GM23338 (cell line): ENCODE measurements at regions not wholly inside any gene's neighbourhood (a gene's known extent, or its start where the extent isn't known, plus 50 kb on each side); places are given as distances from the start of the nearest gene placed in this dataset.

ENCODE experiments used
- CREB1 ChIP-seq: fragments of 250-450 bp; sonication (Bioruptor Pico); IDR thresholded peaks from 2 replicates; pipeline ENCODE4 v1.5.0; 2020; ENCODE audit warnings: low read depth, mild to moderate bottlenecking, moderate library complexity
- EZH2 ChIP-seq: fragments of 200-600 bp; sonication (generic); IDR thresholded peaks from one replicate; pipeline ENCODE4 v1.8.0; 2017; ENCODE audit warnings: antibody characterized with exemption, mild to moderate bottlenecking, low read depth; ENCODE audit not compliant: unreplicated experiment
- EZH2phosphoT487 ChIP-seq: fragments of 200-600 bp; sonication (generic); IDR thresholded peaks from one replicate; pipeline ENCODE4 v1.8.1; 2018; ENCODE audit warnings: antibody characterized with exemption; ENCODE audit not compliant: unreplicated experiment
- JUNB ChIP-seq: IDR thresholded peaks from one replicate; pipeline ENCODE4 v1.6.1; 2016; ENCODE audit warnings: antibody characterized with exemption; ENCODE audit not compliant: unreplicated experiment
- NANOG ChIP-seq: IDR thresholded peaks from 2 replicates; pipeline ENCODE4 v1.6.1; 2016; ENCODE audit warnings: antibody characterized with exemption, borderline replicate concordance
- POLR2AphosphoS5 ChIP-seq: IDR thresholded peaks from 2 replicates; pipeline ENCODE4 v1.6.1; 2016; ENCODE audit warnings: antibody characterized with exemption, low read depth
- STAT1 ChIP-seq: IDR thresholded peaks from one replicate; pipeline ENCODE4 v1.6.1; 2016; ENCODE audit warnings: antibody characterized with exemption; ENCODE audit not compliant: unreplicated experiment
- ZNF114 ChIP-seq: fragments of 250-450 bp; sonication (Bioruptor Pico); IDR thresholded peaks from 2 replicates; pipeline ENCODE4 v1.5.0; 2020; ENCODE audit warnings: mild to moderate bottlenecking, moderate library complexity
- ZNF331 ChIP-seq: fragments of 250-450 bp; sonication (Bioruptor Pico); IDR thresholded peaks from 2 replicates; pipeline ENCODE4 v1.5.0; 2020; ENCODE audit warnings: low read depth, mild to moderate bottlenecking, moderate library complexity
- TF ChIP-seq, protein P1 (sequence below): IDR thresholded peaks from one replicate; pipeline ENCODE4 v1.6.1; 2018; ENCODE audit warnings: antibody characterized with exemption; ENCODE audit not compliant: unreplicated experiment
- TF ChIP-seq, protein P2 (sequence below), 2 experiments: fragments of 200-600 bp in 1 of 2; sonication (generic) in 1 of 2; conservative IDR thresholded peaks; 2 replicates each; pipeline versions ENCODE4 v1.5.1 to v1.6.1; 2016 to 2017; ENCODE audit warnings: antibody characterized with exemption in 2 of 2, low read depth in 2 of 2, mild to moderate bottlenecking in 2 of 2, moderate library complexity in 1 of 2
- TF ChIP-seq, protein P3 (sequence below): fragments of 250-450 bp; sonication (Bioruptor Pico); IDR thresholded peaks from 2 replicates; pipeline ENCODE4 v1.5.0; 2020; ENCODE audit warnings: mild to moderate bottlenecking, moderate library complexity
- TF ChIP-seq, protein P4 (sequence below): IDR thresholded peaks from 2 replicates; pipeline ENCODE4 v1.6.1; 2016; ENCODE audit warnings: antibody characterized with exemption

DNA sequence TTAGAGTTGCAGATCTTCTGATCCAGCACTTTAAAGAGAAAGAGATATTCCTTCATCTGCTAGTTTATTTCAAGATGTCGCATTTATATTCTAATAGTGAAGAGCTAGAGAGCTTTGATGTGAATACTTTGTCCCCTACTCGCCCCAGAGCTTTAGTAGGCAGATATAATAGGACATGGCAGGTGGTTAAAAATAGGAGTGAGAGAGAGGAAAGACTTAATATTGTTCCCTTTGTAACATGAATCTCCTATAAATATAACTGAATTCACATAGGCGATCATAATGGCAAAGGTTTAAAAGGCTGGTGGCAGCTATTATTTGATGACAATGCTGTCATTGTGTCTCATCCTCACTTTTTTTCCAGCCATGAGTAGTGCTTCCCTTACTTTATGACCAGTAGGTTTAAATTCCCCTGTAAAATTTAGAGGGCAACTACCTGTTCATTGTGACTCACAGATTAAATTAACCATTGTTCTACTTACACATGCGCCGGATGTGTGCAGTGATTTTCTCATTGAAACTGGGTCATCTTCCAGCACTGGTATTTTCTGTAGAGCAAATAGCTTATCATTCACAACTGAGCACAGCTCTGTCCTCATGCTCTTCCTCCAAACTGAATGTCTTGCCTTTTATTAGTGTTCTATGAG is 906.7 kb upstream of the CELF2 start:
- TF ChIP-seq EZH2 (no peak), POLR2AphosphoS5 (no peak), CREB1 (CRISPR knock-in tag) (no peak), ZNF114 (CRISPR knock-in tag) (no peak), EZH2phosphoT487 (no peak), NANOG (no peak), JUNB (no peak), ZNF331 (no peak), STAT1 (no peak)
- TF ChIP-seq, protein P1, sequence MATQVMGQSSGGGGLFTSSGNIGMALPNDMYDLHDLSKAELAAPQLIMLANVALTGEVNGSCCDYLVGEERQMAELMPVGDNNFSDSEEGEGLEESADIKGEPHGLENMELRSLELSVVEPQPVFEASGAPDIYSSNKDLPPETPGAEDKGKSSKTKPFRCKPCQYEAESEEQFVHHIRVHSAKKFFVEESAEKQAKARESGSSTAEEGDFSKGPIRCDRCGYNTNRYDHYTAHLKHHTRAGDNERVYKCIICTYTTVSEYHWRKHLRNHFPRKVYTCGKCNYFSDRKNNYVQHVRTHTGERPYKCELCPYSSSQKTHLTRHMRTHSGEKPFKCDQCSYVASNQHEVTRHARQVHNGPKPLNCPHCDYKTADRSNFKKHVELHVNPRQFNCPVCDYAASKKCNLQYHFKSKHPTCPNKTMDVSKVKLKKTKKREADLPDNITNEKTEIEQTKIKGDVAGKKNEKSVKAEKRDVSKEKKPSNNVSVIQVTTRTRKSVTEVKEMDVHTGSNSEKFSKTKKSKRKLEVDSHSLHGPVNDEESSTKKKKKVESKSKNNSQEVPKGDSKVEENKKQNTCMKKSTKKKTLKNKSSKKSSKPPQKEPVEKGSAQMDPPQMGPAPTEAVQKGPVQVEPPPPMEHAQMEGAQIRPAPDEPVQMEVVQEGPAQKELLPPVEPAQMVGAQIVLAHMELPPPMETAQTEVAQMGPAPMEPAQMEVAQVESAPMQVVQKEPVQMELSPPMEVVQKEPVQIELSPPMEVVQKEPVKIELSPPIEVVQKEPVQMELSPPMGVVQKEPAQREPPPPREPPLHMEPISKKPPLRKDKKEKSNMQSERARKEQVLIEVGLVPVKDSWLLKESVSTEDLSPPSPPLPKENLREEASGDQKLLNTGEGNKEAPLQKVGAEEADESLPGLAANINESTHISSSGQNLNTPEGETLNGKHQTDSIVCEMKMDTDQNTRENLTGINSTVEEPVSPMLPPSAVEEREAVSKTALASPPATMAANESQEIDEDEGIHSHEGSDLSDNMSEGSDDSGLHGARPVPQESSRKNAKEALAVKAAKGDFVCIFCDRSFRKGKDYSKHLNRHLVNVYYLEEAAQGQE: no peak
- TF ChIP-seq, protein P2, sequence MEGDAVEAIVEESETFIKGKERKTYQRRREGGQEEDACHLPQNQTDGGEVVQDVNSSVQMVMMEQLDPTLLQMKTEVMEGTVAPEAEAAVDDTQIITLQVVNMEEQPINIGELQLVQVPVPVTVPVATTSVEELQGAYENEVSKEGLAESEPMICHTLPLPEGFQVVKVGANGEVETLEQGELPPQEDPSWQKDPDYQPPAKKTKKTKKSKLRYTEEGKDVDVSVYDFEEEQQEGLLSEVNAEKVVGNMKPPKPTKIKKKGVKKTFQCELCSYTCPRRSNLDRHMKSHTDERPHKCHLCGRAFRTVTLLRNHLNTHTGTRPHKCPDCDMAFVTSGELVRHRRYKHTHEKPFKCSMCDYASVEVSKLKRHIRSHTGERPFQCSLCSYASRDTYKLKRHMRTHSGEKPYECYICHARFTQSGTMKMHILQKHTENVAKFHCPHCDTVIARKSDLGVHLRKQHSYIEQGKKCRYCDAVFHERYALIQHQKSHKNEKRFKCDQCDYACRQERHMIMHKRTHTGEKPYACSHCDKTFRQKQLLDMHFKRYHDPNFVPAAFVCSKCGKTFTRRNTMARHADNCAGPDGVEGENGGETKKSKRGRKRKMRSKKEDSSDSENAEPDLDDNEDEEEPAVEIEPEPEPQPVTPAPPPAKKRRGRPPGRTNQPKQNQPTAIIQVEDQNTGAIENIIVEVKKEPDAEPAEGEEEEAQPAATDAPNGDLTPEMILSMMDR (conservative IDR thresholded peaks at IDR 0.05; ENCODE audit: low read depth in 2 of 2): no peak
- TF ChIP-seq, protein P3, sequence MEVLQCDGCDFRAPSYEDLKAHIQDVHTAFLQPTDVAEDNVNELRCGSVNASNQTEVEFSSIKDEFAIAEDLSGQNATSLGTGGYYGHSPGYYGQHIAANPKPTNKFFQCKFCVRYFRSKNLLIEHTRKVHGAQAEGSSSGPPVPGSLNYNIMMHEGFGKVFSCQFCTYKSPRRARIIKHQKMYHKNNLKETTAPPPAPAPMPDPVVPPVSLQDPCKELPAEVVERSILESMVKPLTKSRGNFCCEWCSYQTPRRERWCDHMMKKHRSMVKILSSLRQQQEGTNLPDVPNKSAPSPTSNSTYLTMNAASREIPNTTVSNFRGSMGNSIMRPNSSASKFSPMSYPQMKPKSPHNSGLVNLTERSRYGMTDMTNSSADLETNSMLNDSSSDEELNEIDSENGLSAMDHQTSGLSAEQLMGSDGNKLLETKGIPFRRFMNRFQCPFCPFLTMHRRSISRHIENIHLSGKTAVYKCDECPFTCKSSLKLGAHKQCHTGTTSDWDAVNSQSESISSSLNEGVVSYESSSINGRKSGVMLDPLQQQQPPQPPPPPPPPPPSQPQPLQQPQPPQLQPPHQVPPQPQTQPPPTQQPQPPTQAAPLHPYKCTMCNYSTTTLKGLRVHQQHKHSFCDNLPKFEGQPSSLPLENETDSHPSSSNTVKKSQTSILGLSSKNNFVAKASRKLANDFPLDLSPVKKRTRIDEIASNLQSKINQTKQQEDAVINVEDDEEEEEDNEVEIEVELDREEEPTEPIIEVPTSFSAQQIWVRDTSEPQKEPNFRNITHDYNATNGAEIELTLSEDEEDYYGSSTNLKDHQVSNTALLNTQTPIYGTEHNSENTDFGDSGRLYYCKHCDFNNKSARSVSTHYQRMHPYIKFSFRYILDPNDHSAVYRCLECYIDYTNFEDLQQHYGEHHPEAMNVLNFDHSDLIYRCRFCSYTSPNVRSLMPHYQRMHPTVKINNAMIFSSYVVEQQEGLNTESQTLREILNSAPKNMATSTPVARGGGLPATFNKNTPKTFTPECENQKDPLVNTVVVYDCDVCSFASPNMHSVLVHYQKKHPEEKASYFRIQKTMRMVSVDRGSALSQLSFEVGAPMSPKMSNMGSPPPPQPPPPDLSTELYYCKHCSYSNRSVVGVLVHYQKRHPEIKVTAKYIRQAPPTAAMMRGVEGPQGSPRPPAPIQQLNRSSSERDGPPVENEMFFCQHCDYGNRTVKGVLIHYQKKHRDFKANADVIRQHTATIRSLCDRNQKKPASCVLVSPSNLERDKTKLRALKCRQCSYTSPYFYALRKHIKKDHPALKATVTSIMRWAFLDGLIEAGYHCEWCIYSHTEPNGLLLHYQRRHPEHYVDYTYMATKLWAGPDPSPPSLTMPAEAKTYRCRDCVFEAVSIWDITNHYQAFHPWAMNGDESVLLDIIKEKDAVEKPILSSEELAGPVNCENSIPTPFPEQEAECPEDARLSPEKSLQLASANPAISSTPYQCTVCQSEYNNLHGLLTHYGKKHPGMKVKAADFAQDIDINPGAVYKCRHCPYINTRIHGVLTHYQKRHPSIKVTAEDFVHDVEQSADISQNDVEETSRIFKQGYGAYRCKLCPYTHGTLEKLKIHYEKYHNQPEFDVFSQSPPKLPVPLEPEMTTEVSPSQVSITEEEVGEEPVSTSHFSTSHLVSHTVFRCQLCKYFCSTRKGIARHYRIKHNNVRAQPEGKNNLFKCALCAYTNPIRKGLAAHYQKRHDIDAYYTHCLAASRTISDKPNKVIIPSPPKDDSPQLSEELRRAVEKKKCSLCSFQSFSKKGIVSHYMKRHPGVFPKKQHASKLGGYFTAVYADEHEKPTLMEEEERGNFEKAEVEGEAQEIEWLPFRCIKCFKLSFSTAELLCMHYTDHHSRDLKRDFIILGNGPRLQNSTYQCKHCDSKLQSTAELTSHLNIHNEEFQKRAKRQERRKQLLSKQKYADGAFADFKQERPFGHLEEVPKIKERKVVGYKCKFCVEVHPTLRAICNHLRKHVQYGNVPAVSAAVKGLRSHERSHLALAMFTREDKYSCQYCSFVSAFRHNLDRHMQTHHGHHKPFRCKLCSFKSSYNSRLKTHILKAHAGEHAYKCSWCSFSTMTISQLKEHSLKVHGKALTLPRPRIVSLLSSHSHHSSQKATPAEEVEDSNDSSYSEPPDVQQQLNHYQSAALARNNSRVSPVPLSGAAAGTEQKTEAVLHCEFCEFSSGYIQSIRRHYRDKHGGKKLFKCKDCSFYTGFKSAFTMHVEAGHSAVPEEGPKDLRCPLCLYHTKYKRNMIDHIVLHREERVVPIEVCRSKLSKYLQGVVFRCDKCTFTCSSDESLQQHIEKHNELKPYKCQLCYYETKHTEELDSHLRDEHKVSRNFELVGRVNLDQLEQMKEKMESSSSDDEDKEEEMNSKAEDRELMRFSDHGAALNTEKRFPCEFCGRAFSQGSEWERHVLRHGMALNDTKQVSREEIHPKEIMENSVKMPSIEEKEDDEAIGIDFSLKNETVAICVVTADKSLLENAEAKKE (CRISPR knock-in tag): no peak
- TF ChIP-seq, protein P4, sequence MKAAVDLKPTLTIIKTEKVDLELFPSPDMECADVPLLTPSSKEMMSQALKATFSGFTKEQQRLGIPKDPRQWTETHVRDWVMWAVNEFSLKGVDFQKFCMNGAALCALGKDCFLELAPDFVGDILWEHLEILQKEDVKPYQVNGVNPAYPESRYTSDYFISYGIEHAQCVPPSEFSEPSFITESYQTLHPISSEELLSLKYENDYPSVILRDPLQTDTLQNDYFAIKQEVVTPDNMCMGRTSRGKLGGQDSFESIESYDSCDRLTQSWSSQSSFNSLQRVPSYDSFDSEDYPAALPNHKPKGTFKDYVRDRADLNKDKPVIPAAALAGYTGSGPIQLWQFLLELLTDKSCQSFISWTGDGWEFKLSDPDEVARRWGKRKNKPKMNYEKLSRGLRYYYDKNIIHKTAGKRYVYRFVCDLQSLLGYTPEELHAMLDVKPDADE: no peak
